ENCODE measurements at regions not wholly inside any gene's neighbourhood (a gene's known extent, or its start where the extent isn't known, plus 50 kb on each side); places are given as distances from the start of the nearest gene placed in this dataset.

- no peaks in the 10 kb centered on the region for H3K27me3 ChIP-seq
- DNase-seq: no peak
- TF ChIP-seq CTCF (IDR thresholded peaks at IDR 0.05; ENCODE audit: low read depth, low read length): no peak
- no peaks in the 10 kb centered on the region for H3K36me3 ChIP-seq
- H3K9me3 ChIP-seq: no peaks in the 10 kb centered on the region
- H3K4me3 ChIP-seq (ENCODE audit: low read depth, low read length): no peak overlapping the region
- peaks cover 8% of the 10 kb centered on the region for H3K4me1 ChIP-seq
Observed at GRCh38 chr12:46445551-46446235, 73.1 kb upstream of the SLC38A2 start.

- H3K27me3 ChIP-seq: no peaks in the 10 kb centered on the region
- H3K4me1 ChIP-seq: peaks cover 6% of the 10 kb centered on the region
- no peak for DNase-seq
- H3K4me3 ChIP-seq (ENCODE audit: low read depth, low read length): no peak overlapping the region
- no peaks in the 10 kb centered on the region for H3K9me3 ChIP-seq
- no peaks in the 10 kb centered on the region for H3K36me3 ChIP-seq
- no peak for TF ChIP-seq CTCF (IDR thresholded peaks at IDR 0.05; ENCODE audit: low read depth, low read length)
Observed at GRCh38 chr12:46445093-46445492, 72.5 kb upstream of the SLC38A2 start.

- H3K9me3 ChIP-seq: no peaks in the 10 kb centered on the region
- H3K36me3 ChIP-seq: no peaks in the 10 kb centered on the region
- peaks cover 10% of the 10 kb centered on the region; the same call in 1 of the 2 replicates for H3K4me1 ChIP-seq
- no peak overlapping the region for H3K4me3 ChIP-seq (ENCODE audit: low read depth, low read length)
- no peak for DNase-seq
- TF ChIP-seq CTCF (IDR thresholded peaks at IDR 0.05; ENCODE audit: low read depth, low read length): no peak
- H3K27me3 ChIP-seq: no peaks in the 10 kb centered on the region
Observed at GRCh38 chr12:46443594-46444263, 71.2 kb upstream of the SLC38A2 start.

DNA sequence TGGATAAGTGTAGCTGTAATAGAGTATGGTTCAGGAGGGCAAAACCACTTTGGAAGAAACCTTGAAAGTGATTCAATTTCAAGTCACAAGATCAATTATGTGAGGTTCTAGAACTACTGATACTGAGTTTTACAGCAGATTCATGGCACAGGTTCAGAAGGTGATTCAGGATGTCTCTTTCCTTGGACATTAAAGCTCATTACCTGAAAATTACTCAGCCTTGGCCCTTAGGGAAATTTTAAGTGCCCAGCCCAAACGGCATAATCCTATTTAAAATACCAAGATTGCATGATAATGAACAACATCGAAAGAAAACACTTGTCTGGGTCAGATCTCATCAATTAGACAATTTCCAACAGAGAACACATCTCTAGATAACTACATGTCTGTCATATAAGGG, 70.2 kb upstream of the SLC38A2 start:
- H3K36me3 ChIP-seq: no peaks in the 10 kb centered on the region
- H3K4me1 ChIP-seq: peaks cover 10% of the 10 kb centered on the region; the same call in 1 of the 2 replicates
- TF ChIP-seq CTCF (IDR thresholded peaks at IDR 0.05; ENCODE audit: low read depth, low read length): no peak
- no peaks in the 10 kb centered on the region for H3K27me3 ChIP-seq
- H3K4me3 ChIP-seq (ENCODE audit: low read depth, low read length): no peak overlapping the region
- DNase-seq: no peak
- no peaks in the 10 kb centered on the region for H3K9me3 ChIP-seq

GRCh38 chr12:46442239-46442638, 69.7 kb upstream of the SLC38A2 start:
- Histone ChIP-seq H3K36me3 (no peaks in the 10 kb centered on the region), H3K4me1 (peaks cover 10% of the 10 kb centered on the region; the same call in 1 of the 2 replicates), H3K4me3 (ENCODE audit: low read depth, low read length) (no peak overlapping the region), H3K27me3 (no peaks in the 10 kb centered on the region), H3K9me3 (no peaks in the 10 kb centered on the region)
- no peak for TF ChIP-seq CTCF (IDR thresholded peaks at IDR 0.05; ENCODE audit: low read depth, low read length)
- no peak for DNase-seq
